Chondrocyte (in vitro differentiated cells): ENCODE measurements at regions not wholly inside any gene's neighbourhood (a gene's known extent, or its start where the extent isn't known, plus 50 kb on each side); places are given as distances from the start of the nearest gene placed in this dataset.

Experiments used
- DNase-seq: peaks from one replicate; pipeline ENCODE4 v3.0.0; 2021; ENCODE audit warnings: mixed read lengths, low spot score
- H3K27ac Mint-ChIP-seq: one replicate; pipeline ENCODE4 v1.8.0; 2021; ENCODE audit warnings: mild to moderate bottlenecking, moderate library complexity, mixed read lengths; ENCODE audit not compliant: unreplicated experiment
- H3K27me3 Mint-ChIP-seq: 2 replicates; pipeline ENCODE4 v1.8.0; 2021; ENCODE audit warnings: low read depth, mixed read lengths
- H3K36me3 Mint-ChIP-seq: 2 replicates; pipeline ENCODE4 v1.8.0; 2021; ENCODE audit warnings: low read depth, mixed read lengths
- H3K4me1 Mint-ChIP-seq: 2 replicates; pipeline ENCODE4 v1.8.0; 2021; ENCODE audit warnings: low read depth, mild to moderate bottlenecking, mixed read lengths
- H3K4me3 Mint-ChIP-seq: one replicate; pipeline ENCODE4 v1.8.0; 2021; ENCODE audit warnings: mild to moderate bottlenecking, moderate library complexity, mixed read lengths; ENCODE audit not compliant: unreplicated experiment
- H3K9me3 Mint-ChIP-seq: 2 replicates; pipeline ENCODE4 v1.8.0; 2021; ENCODE audit warnings: low read depth, mixed read lengths
- CTCF ChIP-seq: fragments of 200-600 bp; sonication (generic); IDR thresholded peaks from 2 replicates; pipeline ENCODE4 v1.5.0; 2021; ENCODE audit warnings: antibody characterized with exemption, mild to moderate bottlenecking, moderate library complexity

GRCh38 chr9:106467865-106468164 lies 395.2 kb upstream of the ZNF462 start:
- Mint-ChIP-seq H3K4me3 (no peak overlapping the region), H3K9me3 (peaks cover 13% of the 10 kb centered on the region), H3K27me3 (no peaks in the 10 kb centered on the region), H3K36me3 (peaks cover 3% of the 10 kb centered on the region), H3K4me1 (peaks cover 13% of the 10 kb centered on the region), H3K27ac (no peak overlapping the region)
- no peak for TF ChIP-seq CTCF
- no peak for DNase-seq

- Mint-ChIP-seq H3K4me1 (peaks cover 13% of the 10 kb centered on the region), H3K36me3 (peaks cover 3% of the 10 kb centered on the region), H3K27ac (no peak overlapping the region), H3K27me3 (no peaks in the 10 kb centered on the region), H3K4me3 (no peak overlapping the region), H3K9me3 (peaks cover 13% of the 10 kb centered on the region)
- no peak for TF ChIP-seq CTCF
- no peak for DNase-seq
These were observed 394.5 kb upstream of the ZNF462 start for GRCh38 chr9:106468431-106468830.

GRCh38 chr9:106478312-106478711 lies 384.7 kb upstream of the ZNF462 start:
- Mint-ChIP-seq H3K4me3 (no peak overlapping the region), H3K27ac (no peak overlapping the region), H3K27me3 (no peaks in the 10 kb centered on the region), H3K4me1 (no peaks in the 10 kb centered on the region), H3K36me3 (peaks cover 2% of the 10 kb centered on the region), H3K9me3 (peaks cover 16% of the 10 kb centered on the region)
- DNase-seq = no peak
- no peak for TF ChIP-seq CTCF

GRCh38 chr9:106478727-106479126 lies 384.2 kb upstream of the ZNF462 start:
- H3K36me3 Mint-ChIP-seq = peaks cover 2% of the 10 kb centered on the region
- H3K27me3 Mint-ChIP-seq = no peaks in the 10 kb centered on the region
- H3K4me3 Mint-ChIP-seq = no peak overlapping the region
- no peak for TF ChIP-seq CTCF
- H3K9me3 Mint-ChIP-seq = peaks cover 13% of the 10 kb centered on the region
- H3K4me1 Mint-ChIP-seq = no peaks in the 10 kb centered on the region
- no peak for DNase-seq
- H3K27ac Mint-ChIP-seq = no peak overlapping the region

GRCh38 chr9:106479679-106480078 lies 383.3 kb upstream of the ZNF462 start:
- Mint-ChIP-seq H3K27ac (no peak overlapping the region), H3K36me3 (peaks cover 2% of the 10 kb centered on the region), H3K27me3 (no peaks in the 10 kb centered on the region), H3K9me3 (peaks cover 5% of the 10 kb centered on the region), H3K4me3 (no peak overlapping the region), H3K4me1 (no peaks in the 10 kb centered on the region)
- TF ChIP-seq CTCF = no peak
- DNase-seq = no peak
